GM12875 (cell line): ENCODE measurements at regions not wholly inside any gene's neighbourhood (a gene's known extent, or its start where the extent isn't known, plus 50 kb on each side); places are given as distances from the start of the nearest gene placed in this dataset.
"Not testable (repeated sequence)": the region's sequence is repeated elsewhere in the genome, so short reads cannot be mapped to it uniquely, and the experiment has no call there.

ENCODE experiments used
- H3K4me3 ChIP-seq: one replicate; pipeline ENCODE4 v1.5.1; 2011; ENCODE audit warnings: low read depth, low read length, control low read depth
- TF ChIP-seq, protein P1 (sequence below): IDR thresholded peaks from 2 replicates; pipeline ENCODE4 v1.5.1; 2011; ENCODE audit warnings: low read depth, mild to moderate bottlenecking, control low read depth, inconsistent platforms, low read length, moderate library complexity, borderline replicate concordance; ENCODE audit not compliant: insufficient read depth

DNA sequence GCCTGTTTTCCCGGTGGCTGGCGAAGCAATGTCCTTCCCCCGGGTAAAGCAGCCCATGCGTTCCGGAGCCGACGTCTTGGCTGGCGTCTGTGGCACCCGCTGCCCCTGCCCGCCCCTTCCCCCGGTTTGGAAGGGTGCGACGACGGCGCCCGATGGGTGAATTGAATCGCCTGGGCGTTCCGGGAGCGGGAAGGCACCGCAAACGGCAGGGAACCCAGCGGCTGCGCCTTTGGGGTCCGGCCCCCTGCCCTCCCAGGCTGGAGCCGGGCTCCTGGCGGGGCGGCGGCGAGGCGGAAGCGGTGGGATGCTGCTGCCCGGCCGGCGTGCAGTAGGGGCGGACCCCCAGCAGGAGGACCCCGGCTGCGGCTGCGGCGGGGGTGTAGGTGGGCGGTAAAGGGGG is 123.6 kb upstream of the RHOU start:
- not testable (repeated sequence) for H3K4me3 ChIP-seq

DNA sequence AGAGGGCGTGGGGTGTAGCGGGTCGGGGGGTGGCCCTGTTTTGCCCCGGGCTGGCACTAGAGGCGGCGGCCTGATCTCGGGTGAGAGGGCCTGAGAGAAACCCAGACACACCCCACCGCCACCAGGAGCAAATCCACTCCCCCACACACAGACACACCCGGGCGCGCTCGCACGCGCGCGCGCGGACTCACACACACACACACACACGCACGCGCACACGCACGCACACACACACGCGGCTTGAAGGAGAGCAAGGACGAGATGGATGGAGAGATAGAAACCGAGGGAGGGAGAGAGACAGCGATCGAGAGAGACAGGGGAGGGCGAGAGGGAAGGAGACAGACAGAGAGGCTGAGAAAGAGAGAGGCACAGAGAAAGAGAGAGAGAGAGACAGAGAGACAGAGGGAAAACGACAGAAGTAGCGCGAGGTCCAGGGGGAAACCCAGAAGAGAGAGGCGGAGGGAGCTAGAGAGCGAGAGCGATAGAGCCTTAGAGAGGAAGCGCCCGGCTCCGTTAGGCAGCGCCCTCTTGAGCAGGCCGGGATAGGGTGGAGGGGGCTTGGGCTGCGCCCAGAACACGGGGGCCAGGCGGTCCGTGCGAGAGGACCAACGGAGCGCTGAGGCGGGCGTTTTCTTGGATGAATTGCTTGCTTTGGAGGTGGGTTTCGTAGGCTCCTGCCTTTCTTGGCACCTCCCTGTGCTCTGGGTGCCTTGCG is 113.1 kb upstream of the RHOU start:
- H3K4me3 ChIP-seq = not testable (repeated sequence)

DNA sequence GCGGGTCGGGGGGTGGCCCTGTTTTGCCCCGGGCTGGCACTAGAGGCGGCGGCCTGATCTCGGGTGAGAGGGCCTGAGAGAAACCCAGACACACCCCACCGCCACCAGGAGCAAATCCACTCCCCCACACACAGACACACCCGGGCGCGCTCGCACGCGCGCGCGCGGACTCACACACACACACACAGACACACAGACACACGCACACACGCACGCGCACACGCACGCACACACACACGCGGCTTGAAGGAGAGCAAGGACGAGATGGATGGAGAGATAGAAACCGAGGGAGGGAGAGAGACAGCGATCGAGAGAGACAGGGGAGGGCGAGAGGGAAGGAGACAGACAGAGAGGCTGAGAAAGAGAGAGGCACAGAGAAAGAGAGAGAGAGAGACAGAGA is 108.8 kb upstream of the RHOU start:
- not testable (repeated sequence) for H3K4me3 ChIP-seq

DNA sequence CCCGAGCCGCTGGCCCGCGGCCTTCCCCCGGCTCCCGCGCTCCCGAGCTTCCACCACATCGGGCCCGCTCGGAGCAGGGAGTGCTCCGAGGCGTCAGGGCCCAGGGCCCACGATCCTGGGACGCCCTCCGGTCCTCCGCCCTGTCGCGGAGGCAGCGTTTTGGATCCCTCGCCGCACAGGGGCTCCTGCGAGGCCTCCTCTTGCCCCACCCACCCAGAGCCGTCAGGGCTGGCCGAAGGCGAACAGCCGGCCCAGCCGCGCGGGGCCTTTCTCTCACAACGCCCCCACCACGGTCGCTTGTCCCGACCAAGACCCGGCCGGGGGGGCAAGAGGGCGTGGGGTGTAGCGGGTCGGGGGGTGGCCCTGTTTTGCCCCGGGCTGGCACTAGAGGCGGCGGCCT is 102.4 kb upstream of the RHOU start:
- not testable (repeated sequence) for H3K4me3 ChIP-seq

DNA sequence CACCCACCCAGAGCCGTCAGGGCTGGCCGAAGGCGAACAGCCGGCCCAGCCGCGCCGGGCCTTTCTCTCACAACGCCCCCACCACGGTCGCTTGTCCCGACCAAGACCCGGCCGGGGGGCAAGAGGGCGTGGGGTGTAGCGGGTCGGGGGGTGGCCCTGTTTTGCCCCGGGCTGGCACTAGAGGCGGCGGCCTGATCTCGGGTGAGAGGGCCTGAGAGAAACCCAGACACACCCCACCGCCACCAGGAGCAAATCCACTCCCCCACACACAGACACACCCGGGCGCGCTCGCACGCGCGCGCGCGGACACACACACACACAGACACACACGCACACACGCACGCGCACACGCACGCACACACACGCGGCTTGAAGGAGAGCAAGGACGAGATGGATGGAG is 100.0 kb upstream of the RHOU start:
- H3K4me3 ChIP-seq = peak overlapping the region; percentile 44

DNA sequence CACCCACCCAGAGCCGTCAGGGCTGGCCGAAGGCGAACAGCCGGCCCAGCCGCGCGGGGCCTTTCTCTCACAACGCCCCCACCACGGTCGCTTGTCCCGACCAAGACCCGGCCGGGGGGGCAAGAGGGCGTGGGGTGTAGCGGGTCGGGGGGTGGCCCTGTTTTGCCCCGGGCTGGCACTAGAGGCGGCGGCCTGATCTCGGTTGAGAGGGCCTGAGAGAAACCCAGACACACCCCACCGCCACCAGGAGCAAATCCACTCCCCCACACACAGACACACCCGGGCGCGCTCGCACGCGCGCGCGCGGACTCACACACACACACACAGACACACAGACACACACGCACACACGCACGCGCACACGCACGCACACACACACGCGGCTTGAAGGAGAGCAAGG is 97.8 kb upstream of the RHOU start:
- H3K4me3 ChIP-seq = peak overlapping the region; percentile 35

DNA sequence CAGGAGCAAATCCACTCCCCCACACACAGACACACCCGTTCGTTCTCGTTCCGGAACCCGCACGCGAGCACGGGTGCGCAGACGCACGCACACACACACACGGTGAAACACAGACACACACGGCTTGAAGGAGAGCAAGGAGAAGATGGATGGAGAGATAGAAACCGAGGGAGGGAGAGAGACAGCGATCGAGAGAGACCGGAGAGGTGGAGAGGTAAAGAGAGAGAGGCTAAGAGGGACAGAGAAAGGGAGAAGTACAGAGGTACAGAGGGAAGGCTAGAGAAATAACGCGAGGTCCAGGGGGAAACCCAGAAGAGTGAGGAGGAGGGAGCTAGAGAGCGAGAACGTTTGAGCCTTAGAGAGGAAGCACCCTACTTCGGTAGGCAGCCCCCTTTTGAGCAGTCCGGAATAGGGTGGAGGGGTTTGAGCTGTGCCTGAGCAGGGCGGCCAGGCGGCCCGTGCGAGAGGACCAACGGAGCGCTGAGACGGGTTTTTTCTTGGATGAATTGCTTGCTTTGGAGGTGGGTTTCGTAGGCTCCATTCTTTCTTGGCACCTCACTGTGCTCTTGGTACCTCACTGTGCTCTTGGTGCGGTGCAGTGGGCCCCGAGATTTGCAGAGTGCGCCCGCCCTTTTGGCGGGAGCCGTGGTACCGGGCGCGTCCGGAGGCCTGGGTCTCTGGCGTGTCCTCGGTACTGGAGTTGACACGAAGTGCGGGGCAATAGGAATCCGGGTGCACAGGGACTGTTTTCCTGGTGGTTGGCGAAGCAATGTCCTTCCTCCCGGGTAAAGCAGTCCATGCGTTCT is 88.4 kb upstream of the RHOU start:
- peak overlapping the region; percentile 41 for H3K4me3 ChIP-seq
- TF ChIP-seq, protein P1, sequence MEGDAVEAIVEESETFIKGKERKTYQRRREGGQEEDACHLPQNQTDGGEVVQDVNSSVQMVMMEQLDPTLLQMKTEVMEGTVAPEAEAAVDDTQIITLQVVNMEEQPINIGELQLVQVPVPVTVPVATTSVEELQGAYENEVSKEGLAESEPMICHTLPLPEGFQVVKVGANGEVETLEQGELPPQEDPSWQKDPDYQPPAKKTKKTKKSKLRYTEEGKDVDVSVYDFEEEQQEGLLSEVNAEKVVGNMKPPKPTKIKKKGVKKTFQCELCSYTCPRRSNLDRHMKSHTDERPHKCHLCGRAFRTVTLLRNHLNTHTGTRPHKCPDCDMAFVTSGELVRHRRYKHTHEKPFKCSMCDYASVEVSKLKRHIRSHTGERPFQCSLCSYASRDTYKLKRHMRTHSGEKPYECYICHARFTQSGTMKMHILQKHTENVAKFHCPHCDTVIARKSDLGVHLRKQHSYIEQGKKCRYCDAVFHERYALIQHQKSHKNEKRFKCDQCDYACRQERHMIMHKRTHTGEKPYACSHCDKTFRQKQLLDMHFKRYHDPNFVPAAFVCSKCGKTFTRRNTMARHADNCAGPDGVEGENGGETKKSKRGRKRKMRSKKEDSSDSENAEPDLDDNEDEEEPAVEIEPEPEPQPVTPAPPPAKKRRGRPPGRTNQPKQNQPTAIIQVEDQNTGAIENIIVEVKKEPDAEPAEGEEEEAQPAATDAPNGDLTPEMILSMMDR = no peak

DNA sequence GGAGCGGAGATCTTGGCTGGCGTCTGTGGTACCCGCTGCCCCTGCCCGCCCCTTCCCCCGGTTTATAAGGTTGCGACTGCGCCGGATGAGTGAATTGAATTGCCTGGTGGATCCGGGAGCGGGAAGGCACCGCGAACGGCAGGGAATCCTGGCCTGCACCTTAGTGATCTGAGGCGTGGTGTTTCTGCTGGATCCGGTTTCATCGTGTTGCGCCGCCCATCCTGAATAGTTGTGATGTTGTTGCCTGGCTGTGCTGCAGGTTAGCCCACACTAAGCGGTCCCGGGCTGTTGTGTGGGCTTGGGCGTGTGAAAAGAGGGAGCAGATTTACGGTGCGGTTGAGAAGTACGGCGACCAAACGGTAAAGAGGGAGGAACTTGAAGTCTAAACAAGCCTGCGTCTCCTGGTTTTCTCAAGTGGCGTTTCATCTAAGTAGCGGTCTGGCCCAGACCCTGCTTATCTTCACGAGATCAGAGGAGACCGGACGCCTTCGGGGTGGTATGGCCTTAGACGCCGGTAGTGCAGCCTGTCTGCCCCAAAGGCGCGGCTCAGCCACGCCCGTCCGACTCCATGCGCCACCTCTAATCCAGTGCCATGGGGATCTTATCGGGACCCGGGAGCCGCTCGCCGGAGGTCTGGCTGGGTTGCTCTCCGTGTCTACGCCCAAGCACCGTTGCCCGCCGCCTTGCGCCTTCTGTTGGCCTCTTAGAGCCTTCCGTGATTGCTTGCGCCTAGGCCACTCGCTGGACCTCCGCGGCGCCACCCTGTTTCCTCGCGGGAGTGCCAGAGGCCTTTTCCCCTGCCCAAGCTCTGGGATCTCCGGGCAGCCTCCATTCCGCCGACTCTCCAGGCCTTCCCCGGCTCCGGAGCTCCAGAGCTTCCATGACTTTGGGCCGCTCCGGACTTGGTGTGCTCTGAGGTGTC is 87.5 kb upstream of the RHOU start:
- TF ChIP-seq, protein P1 = no peak
- H3K4me3 ChIP-seq = no peak overlapping the region

DNA sequence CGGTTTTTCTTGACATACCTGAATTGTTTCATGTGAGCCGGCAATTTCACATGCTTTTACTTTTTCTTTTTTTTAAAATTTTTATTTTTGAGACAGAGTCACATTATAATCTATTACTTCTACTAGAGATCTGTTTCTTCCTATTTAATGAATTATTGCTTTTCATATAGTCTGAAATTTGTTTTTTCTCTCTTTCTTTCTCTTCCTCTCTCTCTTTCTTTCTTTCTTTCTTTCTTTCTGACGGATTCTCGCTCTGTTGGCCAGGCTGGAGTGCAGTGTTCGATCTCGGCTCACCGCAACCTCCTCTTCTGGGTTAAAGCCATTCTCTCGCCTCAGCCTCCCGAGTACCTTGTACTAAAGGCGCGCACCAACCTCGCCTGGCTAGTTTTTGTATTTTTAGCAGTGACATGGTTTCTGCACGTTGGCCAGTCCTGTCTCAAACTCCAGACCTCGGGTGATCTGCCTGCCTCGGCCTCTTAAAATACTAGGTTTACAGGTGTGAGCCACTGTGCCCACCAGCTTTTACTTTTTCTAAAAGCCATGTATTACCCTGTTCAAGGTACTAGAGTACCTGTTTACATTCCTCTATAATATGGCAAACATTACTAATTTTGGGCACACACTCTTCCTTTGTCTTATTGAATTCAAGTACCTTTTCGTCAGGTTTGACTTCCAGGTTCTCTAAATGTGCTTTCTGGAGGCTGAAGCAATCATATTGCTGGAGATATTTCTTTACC is 86.5 kb upstream of the RHOU start:
- no peak overlapping the region for H3K4me3 ChIP-seq
- TF ChIP-seq, protein P1 = no peak

DNA sequence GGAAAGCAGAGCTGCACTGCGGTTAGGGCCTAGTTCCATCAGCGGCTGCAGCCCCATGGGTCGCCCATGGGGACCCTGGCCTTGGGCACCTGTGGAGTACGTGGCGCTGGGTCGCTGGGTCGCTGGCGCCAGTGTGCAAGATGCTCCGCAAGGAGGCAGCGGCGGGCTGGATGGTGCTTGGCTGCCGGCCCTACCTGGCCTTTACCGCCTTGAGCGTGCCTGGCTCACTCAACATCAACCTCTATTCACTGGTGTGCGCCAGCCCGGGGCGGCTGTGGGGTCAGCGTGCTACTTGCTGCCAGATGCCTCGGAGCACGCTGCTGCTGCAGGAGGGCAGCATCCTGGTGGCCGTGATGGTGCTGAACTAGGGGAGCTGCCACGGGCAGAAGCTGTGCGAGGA is 85.1 kb upstream of the RHOU start:
- H3K4me3 ChIP-seq = no peak overlapping the region
- TF ChIP-seq, protein P1 = no peak
